Epithelial cell of proximal tubule (primary cell): ENCODE measurements at regions not wholly inside any gene's neighbourhood (a gene's known extent, or its start where the extent isn't known, plus 50 kb on each side); places are given as distances from the start of the nearest gene placed in this dataset.

Source experiments
- DNase-seq: peaks from one replicate; pipeline ENCODE4 v3.0.0-alpha.2; 2011; ENCODE audit warnings: low read depth
- H3K4me3 ChIP-seq: 2 replicates; pipeline ENCODE4 v1.5.1; 2011; ENCODE audit warnings: low read depth, mild to moderate bottlenecking, low read length
- CTCF ChIP-seq: conservative IDR thresholded peaks from 2 replicates; pipeline ENCODE4 v1.5.1; 2012; ENCODE audit warnings: low read depth, mild to moderate bottlenecking, low read length

- H3K4me3 ChIP-seq, result no peak overlapping the region
- TF ChIP-seq CTCF, result no peak
Measured at GRCh38 chr20:20806121-20807095, 94.0 kb upstream of the RALGAPA2 start.

GRCh38 chr20:20803011-20803410, 90.6 kb upstream of the RALGAPA2 start:
- no peak for TF ChIP-seq CTCF
- DNase-seq, result no peak
- no peak overlapping the region for H3K4me3 ChIP-seq

More at GRCh38 chr20:20806121-20807095, 94.0 kb upstream of the RALGAPA2 start:
- DNase-seq, result no peak

- H3K4me3 ChIP-seq, result no peak overlapping the region
- DNase-seq, result no peak
- TF ChIP-seq CTCF, result no peak
Measured at GRCh38 chr20:20802328-20802727, 89.9 kb upstream of the RALGAPA2 start.

GRCh38 chr20:20799716-20800312, 87.4 kb upstream of the RALGAPA2 start:
- DNase-seq, result no peak

GRCh38 chr20:20797521-20798310, 85.3 kb upstream of the RALGAPA2 start:
- no peak overlapping the region for H3K4me3 ChIP-seq
- DNase-seq, result no peak
- no peak for TF ChIP-seq CTCF

More at GRCh38 chr20:20799716-20800312, 87.4 kb upstream of the RALGAPA2 start:
- H3K4me3 ChIP-seq, result no peak overlapping the region
- no peak for TF ChIP-seq CTCF

GRCh38 chr20:20796766-20797440, 84.5 kb upstream of the RALGAPA2 start:
- no peak for TF ChIP-seq CTCF

More at GRCh38 chr20:20796766-20797440, 84.5 kb upstream of the RALGAPA2 start:
- H3K4me3 ChIP-seq, result no peak overlapping the region
- no peak for DNase-seq
